Tibial nerve (tissue), 3 donors: ENCODE measurements at regions not wholly inside any gene's neighbourhood (a gene's known extent, or its start where the extent isn't known, plus 50 kb on each side); places are given as distances from the start of the nearest gene placed in this dataset.

Source experiments
- CTCF ChIP-seq, 5 experiments: fragments of 200-600 bp in 3 of 5; fragments of 450-650 bp in 2 of 5; sonication (generic) in 3 of 5; IDR thresholded peaks; one replicate each; pipeline ENCODE4 v1.5.1; 2016 to 2019; ENCODE audit warnings: antibody characterized with exemption in 5 of 5, mild to moderate bottlenecking in 3 of 5, moderate library complexity in 2 of 5
- POLR2A ChIP-seq, 2 donors: fragments of 450-650 bp; IDR thresholded peaks; one replicate each; pipeline ENCODE4 v1.6.1; 2017; ENCODE audit warnings: antibody characterized with exemption in 2 of 2, mild to moderate bottlenecking in 2 of 2, moderate library complexity in 2 of 2

- TF ChIP-seq CTCF (IDR thresholded peaks at IDR 0.05) (no peak), POLR2A (IDR thresholded peaks at IDR 0.05) (no peak)
These were observed 794.8 kb upstream of the EPHA5 start for GRCh38 chr4:66465111-66465510.
